Stimulated activated CD8-positive, alpha-beta memory T cell treated with anti-CD3 and anti-CD28 coated beads, Interleukin-12 subunit alpha, Interleukin-12 subunit beta, amount 100 ng/mL, for 4 hours (primary cell): ENCODE measurements at regions not wholly inside any gene's neighbourhood (a gene's known extent, or its start where the extent isn't known, plus 50 kb on each side); places are given as distances from the start of the nearest gene placed in this dataset.

ENCODE experiments used
- DNase-seq: peaks from one replicate; pipeline ENCODE4 v3.0.0-alpha.2; 2020; ENCODE audit warnings: low read depth

GRCh38 chr13:22128441-22129408 is 457.9 kb downstream of the FGF9 start:
- no peak for DNase-seq

- no peak for DNase-seq
Observed at GRCh38 chr13:22130254-22130653, 459.4 kb downstream of the FGF9 start.

- no peak for DNase-seq
Observed at GRCh38 chr13:22134261-22134660, 463.4 kb downstream of the FGF9 start.

- no peak for DNase-seq
Observed at GRCh38 chr13:22135446-22135845, 464.6 kb downstream of the FGF9 start.

- no peak for DNase-seq
Observed at GRCh38 chr13:22137361-22138050, 466.6 kb downstream of the FGF9 start.

- DNase-seq = no peak
Observed at GRCh38 chr13:22138947-22139346, 468.1 kb downstream of the FGF9 start.

- DNase-seq = no peak
Observed at GRCh38 chr13:22141716-22142115, 470.8 kb downstream of the FGF9 start.

GRCh38 chr13:22143671-22144070 is 472.8 kb downstream of the FGF9 start:
- no peak for DNase-seq

- DNase-seq = no peak
Observed at GRCh38 chr13:22144806-22145205, 473.9 kb downstream of the FGF9 start.

GRCh38 chr13:22148187-22148586 is 477.3 kb downstream of the FGF9 start:
- no peak for DNase-seq

GRCh38 chr13:22152751-22153150 is 481.9 kb downstream of the FGF9 start:
- DNase-seq = no peak

- no peak for DNase-seq
Observed at GRCh38 chr13:22154041-22154440, 483.2 kb downstream of the FGF9 start.

GRCh38 chr13:22161871-22162270 is 491.0 kb downstream of the FGF9 start:
- no peak for DNase-seq

- DNase-seq = no peak
Observed at GRCh38 chr13:22162889-22163288, 492.0 kb downstream of the FGF9 start.

- DNase-seq = no peak
Observed at GRCh38 chr13:22168437-22169190, 497.7 kb downstream of the FGF9 start.

GRCh38 chr13:22169473-22169872 is 498.6 kb downstream of the FGF9 start:
- no peak for DNase-seq

GRCh38 chr13:22173610-22174009 is 502.7 kb downstream of the FGF9 start:
- DNase-seq = no peak

- DNase-seq = no peak
Observed at GRCh38 chr13:22175241-22175640, 504.4 kb downstream of the FGF9 start.

- DNase-seq = no peak
Observed at GRCh38 chr13:22175815-22176214, 504.9 kb downstream of the FGF9 start.

GRCh38 chr13:22176968-22177520 is 506.2 kb downstream of the FGF9 start:
- DNase-seq = no peak

- no peak for DNase-seq
Observed at GRCh38 chr13:22178878-22179277, 508.0 kb downstream of the FGF9 start.

- DNase-seq = no peak
Observed at GRCh38 chr13:22187329-22187728, 516.5 kb downstream of the FGF9 start.
